HG03135 (cell line): ENCODE measurements at regions not wholly inside any gene's neighbourhood (a gene's known extent, or its start where the extent isn't known, plus 50 kb on each side); places are given as distances from the start of the nearest gene placed in this dataset.
"Not testable (repeated sequence)": the region's sequence is repeated elsewhere in the genome, so short reads cannot be mapped to it uniquely, and the experiment has no call there.

ENCODE experiments used
- ATAC-seq: cut with Tn5 transposase; IDR thresholded peaks from one replicate; pipeline ENCODE4 v1.9.1; 2021; ENCODE audit warnings: mild to moderate bottlenecking, moderate library complexity; ENCODE audit not compliant: unreplicated experiment

- no peak for ATAC-seq
Measured at GRCh38 chr12:131586761-131587160, 124.1 kb upstream of the SFSWAP start.

GRCh38 chr12:131587565-131587964 is 123.3 kb upstream of the SFSWAP start:
- ATAC-seq = no peak

GRCh38 chr12:131589221-131589897 is 121.5 kb upstream of the SFSWAP start:
- ATAC-seq = no peak

- ATAC-seq = no peak
Measured at GRCh38 chr12:131589966-131590365, 120.9 kb upstream of the SFSWAP start.

- ATAC-seq = no peak
Measured at GRCh38 chr12:131591136-131591535, 119.8 kb upstream of the SFSWAP start.

- ATAC-seq = no peak
Measured at GRCh38 chr12:131591714-131592709, 118.9 kb upstream of the SFSWAP start.

GRCh38 chr12:131592972-131593371 is 117.9 kb upstream of the SFSWAP start:
- peak; percentile 95 for ATAC-seq

- no peak for ATAC-seq
Measured at GRCh38 chr12:131593406-131593805, 117.5 kb upstream of the SFSWAP start.

GRCh38 chr12:131596115-131596514 is 114.8 kb upstream of the SFSWAP start:
- ATAC-seq = no peak

- no peak for ATAC-seq
Measured at GRCh38 chr12:131597333-131597732, 113.6 kb upstream of the SFSWAP start.

- no peak for ATAC-seq
Measured at GRCh38 chr12:131598717-131599116, 112.2 kb upstream of the SFSWAP start.

- no peak for ATAC-seq
Measured at GRCh38 chr12:131599190-131600159, 111.4 kb upstream of the SFSWAP start.

- no peak for ATAC-seq
Measured at GRCh38 chr12:131600160-131600532, 110.7 kb upstream of the SFSWAP start.

GRCh38 chr12:131601499-131601898 is 109.4 kb upstream of the SFSWAP start:
- not testable (repeated sequence) for ATAC-seq

GRCh38 chr12:131603106-131603938 is 107.6 kb upstream of the SFSWAP start:
- no peak for ATAC-seq

GRCh38 chr12:131603939-131604795 is 106.7 kb upstream of the SFSWAP start:
- ATAC-seq = no peak

- no peak for ATAC-seq
Measured at GRCh38 chr12:131604859-131605258, 106.0 kb upstream of the SFSWAP start.

GRCh38 chr12:131605304-131605829 is 105.5 kb upstream of the SFSWAP start:
- no peak for ATAC-seq
